ENCODE measurements at regions not wholly inside any gene's neighbourhood (a gene's known extent, or its start where the extent isn't known, plus 50 kb on each side); places are given as distances from the start of the nearest gene placed in this dataset.

DNA sequence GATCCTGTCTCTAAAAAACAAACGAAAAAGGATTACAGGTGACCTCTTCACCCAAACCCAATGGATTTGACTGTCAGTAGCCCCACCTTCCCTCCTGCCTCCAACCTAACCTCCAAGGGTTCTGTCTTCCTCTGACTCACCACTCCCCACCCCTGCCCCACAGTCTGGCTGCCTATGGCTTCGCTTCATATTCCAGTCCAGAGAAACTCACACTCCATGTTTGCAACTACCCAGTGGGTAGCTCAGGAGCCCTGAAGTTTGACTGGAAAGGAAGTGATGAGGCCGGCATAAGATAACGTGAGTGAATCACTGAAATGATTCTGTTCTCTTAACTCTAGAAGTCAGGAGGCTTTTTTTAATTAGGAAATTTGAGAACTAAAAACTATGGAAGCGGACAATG lies 303.9 kb downstream of the FOXO1 start (continued):
- TF ChIP-seq USF1 (IDR thresholded peaks at IDR 0.05; ENCODE audit: borderline replicate concordance, extremely low read length, insufficient read depth, low read depth, low read length) (no peak), ASH2L (IDR thresholded peaks at IDR 0.05; ENCODE audit: borderline replicate concordance, low read depth) (no peak), USF2 (IDR thresholded peaks at IDR 0.05; ENCODE audit: borderline replicate concordance, low read depth, low read length) (no peak), NR2F1 (conservative IDR thresholded peaks at IDR 0.05) (no peak), ATF7 (IDR thresholded peaks at IDR 0.05; ENCODE audit: low read depth) (no peak), NR2C1 (IDR thresholded peaks at IDR 0.05) (no peak), ATF2 (IDR thresholded peaks at IDR 0.05; ENCODE audit: low read length) (no peak), ZNF622 (IDR thresholded peaks at IDR 0.05) (no peak), RBBP5 (conservative IDR thresholded peaks at IDR 0.05) (no peak), CUX1 (IDR thresholded peaks at IDR 0.05; ENCODE audit: insufficient replicate concordance, low read depth, low read length) (no peak)
- TF ChIP-seq, protein P1, sequence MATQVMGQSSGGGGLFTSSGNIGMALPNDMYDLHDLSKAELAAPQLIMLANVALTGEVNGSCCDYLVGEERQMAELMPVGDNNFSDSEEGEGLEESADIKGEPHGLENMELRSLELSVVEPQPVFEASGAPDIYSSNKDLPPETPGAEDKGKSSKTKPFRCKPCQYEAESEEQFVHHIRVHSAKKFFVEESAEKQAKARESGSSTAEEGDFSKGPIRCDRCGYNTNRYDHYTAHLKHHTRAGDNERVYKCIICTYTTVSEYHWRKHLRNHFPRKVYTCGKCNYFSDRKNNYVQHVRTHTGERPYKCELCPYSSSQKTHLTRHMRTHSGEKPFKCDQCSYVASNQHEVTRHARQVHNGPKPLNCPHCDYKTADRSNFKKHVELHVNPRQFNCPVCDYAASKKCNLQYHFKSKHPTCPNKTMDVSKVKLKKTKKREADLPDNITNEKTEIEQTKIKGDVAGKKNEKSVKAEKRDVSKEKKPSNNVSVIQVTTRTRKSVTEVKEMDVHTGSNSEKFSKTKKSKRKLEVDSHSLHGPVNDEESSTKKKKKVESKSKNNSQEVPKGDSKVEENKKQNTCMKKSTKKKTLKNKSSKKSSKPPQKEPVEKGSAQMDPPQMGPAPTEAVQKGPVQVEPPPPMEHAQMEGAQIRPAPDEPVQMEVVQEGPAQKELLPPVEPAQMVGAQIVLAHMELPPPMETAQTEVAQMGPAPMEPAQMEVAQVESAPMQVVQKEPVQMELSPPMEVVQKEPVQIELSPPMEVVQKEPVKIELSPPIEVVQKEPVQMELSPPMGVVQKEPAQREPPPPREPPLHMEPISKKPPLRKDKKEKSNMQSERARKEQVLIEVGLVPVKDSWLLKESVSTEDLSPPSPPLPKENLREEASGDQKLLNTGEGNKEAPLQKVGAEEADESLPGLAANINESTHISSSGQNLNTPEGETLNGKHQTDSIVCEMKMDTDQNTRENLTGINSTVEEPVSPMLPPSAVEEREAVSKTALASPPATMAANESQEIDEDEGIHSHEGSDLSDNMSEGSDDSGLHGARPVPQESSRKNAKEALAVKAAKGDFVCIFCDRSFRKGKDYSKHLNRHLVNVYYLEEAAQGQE (IDR thresholded peaks at IDR 0.05; ENCODE audit: low read depth, low read length): no peak
